Transverse colon (tissue), 4 donors: ENCODE measurements at regions not wholly inside any gene's neighbourhood (a gene's known extent, or its start where the extent isn't known, plus 50 kb on each side); places are given as distances from the start of the nearest gene placed in this dataset.

ENCODE experiments used
- DNase-seq: peaks from one replicate; pipeline ENCODE4 v3.0.0-alpha.2; 2019
- H3K27ac ChIP-seq, 4 donors: fragments of 200-600 bp; sonication (generic); 2 replicates each; pipeline ENCODE4 v1.5.1; 2016 to 2018; ENCODE audit warnings: inconsistent platforms in 4 of 4
- H3K27me3 ChIP-seq: fragments of 200-600 bp; sonication (generic); 2 replicates; pipeline ENCODE4 v1.5.1; 2017; ENCODE audit warnings: inconsistent platforms
- H3K36me3 ChIP-seq, 4 donors: fragments of 200-600 bp; sonication (generic); 2 replicates each; pipeline ENCODE4 v1.5.1; 2017 to 2019; ENCODE audit warnings: inconsistent platforms in 4 of 4
- H3K4me1 ChIP-seq, 4 donors: fragments of 200-600 bp; sonication (generic); 2 replicates each; pipeline ENCODE4 v1.5.1; 2017 to 2020; ENCODE audit warnings: inconsistent platforms in 4 of 4
- H3K4me3 ChIP-seq, 4 donors: fragments of 200-600 bp; sonication (generic); 1 replicate in 1 of 4; 2 replicates in 3 of 4; pipeline versions ENCODE4 v1.5.1 to v1.6.1; 2017 to 2019; ENCODE audit warnings: inconsistent platforms in 4 of 4
- H3K9me3 ChIP-seq, 2 donors: fragments of 200-600 bp; sonication (generic); 2 replicates each; pipeline ENCODE4 v1.5.1; 2017 to 2019; ENCODE audit warnings: inconsistent platforms in 2 of 2
- EP300 ChIP-seq: sonication (generic); formaldehyde crosslinking; IDR thresholded peaks from one replicate; pipeline ENCODE4 v1.6.1; 2017; ENCODE audit warnings: antibody characterized with exemption, low read depth
- POLR2A ChIP-seq: fragments of 450-650 bp; IDR thresholded peaks from one replicate; pipeline ENCODE4 v1.6.1; 2016; ENCODE audit warnings: antibody characterized with exemption, mild to moderate bottlenecking, moderate library complexity
- POLR2AphosphoS5 ChIP-seq, 3 donors: sonication (generic); formaldehyde crosslinking; IDR thresholded peaks; one replicate each; pipeline ENCODE4 v1.6.1; 2016; ENCODE audit warnings: antibody characterized with exemption in 3 of 3
- WGBS, 2 donors: methylation state at CpG; one replicate each; pipeline ENCODE4 v1.1.5; 2018; ENCODE audit warnings: low coverage in 1 of 2; 5-methylcytosine and 5-hydroxymethylcytosine counted together
- in situ Hi-C, 4 donors: fragments of 200-750 bp; cut with MboI; loops; one replicate each; pipeline versions ENCODE4 v1.15.0 to v1.15.1; 2017; ENCODE audit warnings: low sequenced_read_pairs in 3 of 4, low pct_ligation_motif_present in 1 of 4, low pct_unique_long_range_greater_than_20kb in 1 of 4
- intact Hi-C: fragments of 100-400 bp; cut with DNase I; formaldehyde crosslinking; loops from one replicate; pipeline ENCODE4 v1.15.1; 2023; ENCODE audit warnings: low total_unique reads
- TF ChIP-seq, protein P1 (sequence below), 5 experiments: fragments of 200-600 bp in 3 of 5; fragments of 450-650 bp in 2 of 5; sonication (generic) in 3 of 5; IDR thresholded peaks; 1 replicate in 2 of 5; 2 replicates in 3 of 5; pipeline ENCODE4 v1.5.1; 2016 to 2017; ENCODE audit warnings: antibody characterized with exemption in 5 of 5, inconsistent platforms in 3 of 5, mild to moderate bottlenecking in 2 of 5, moderate library complexity in 1 of 5

DNA sequence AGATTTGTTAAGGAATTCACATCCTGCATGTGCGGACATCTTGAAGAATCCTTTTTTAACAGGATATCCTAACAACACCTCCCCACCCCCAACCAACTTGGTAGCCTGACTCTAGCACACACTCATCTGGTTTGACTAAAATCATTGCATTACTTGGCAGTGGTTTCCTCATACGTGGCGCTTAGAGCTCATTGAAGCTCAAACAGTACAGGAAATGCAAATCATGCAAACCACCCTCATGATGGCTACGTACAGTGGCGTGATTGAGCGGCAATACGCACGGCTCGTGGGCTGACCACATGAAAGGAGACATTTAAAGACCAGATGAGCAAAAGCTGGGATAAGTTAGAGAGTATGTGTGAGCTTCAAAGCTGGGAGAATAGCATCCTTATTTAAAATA lies 336.2 kb downstream of the ZEB2 start:
- WGBS, 2 donors: 61 to 74% methylated on average over 5 to 9 of the region's 9 CpGs
- H3K27me3 ChIP-seq: no peaks in the 10 kb centered on the region
- H3K4me1 ChIP-seq: no peaks in the 10 kb centered on the region
- H3K27ac ChIP-seq: no peak overlapping the region
- no peak overlapping the region for H3K4me3 ChIP-seq
- in situ Hi-C loops: no loop called here
- intact Hi-C loops: no loop called here
- H3K9me3 ChIP-seq: no peaks in the 10 kb centered on the region
- TF ChIP-seq POLR2A (no peak), EP300 (no peak), POLR2AphosphoS5 (IDR thresholded peaks at IDR 0.05) (no peak)
- TF ChIP-seq, protein P1, sequence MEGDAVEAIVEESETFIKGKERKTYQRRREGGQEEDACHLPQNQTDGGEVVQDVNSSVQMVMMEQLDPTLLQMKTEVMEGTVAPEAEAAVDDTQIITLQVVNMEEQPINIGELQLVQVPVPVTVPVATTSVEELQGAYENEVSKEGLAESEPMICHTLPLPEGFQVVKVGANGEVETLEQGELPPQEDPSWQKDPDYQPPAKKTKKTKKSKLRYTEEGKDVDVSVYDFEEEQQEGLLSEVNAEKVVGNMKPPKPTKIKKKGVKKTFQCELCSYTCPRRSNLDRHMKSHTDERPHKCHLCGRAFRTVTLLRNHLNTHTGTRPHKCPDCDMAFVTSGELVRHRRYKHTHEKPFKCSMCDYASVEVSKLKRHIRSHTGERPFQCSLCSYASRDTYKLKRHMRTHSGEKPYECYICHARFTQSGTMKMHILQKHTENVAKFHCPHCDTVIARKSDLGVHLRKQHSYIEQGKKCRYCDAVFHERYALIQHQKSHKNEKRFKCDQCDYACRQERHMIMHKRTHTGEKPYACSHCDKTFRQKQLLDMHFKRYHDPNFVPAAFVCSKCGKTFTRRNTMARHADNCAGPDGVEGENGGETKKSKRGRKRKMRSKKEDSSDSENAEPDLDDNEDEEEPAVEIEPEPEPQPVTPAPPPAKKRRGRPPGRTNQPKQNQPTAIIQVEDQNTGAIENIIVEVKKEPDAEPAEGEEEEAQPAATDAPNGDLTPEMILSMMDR (IDR thresholded peaks at IDR 0.05): no peak
- peak; percentile 19 for DNase-seq
- H3K36me3 ChIP-seq: no peaks in the 10 kb centered on the region

DNA sequence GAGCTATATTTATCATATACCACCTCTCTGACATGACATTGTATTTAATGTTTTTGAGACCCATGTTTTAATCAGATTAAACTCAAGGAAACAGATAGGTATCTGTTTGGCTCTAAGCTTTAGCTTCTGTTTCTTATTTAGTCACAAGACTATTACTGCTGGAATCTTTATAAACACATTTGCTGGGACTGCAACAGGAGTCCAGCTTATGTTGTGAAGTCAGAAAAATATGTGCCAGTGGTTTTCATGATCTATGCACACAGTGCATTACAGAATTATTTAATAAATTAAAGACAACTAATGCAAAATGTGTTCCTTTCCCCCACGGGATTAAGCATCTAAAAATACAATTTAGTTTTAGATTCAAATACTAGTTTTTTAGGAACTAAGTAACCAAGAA lies 338.9 kb downstream of the ZEB2 start:
- no peak for DNase-seq
- Histone ChIP-seq H3K4me3 (no peak overlapping the region), H3K36me3 (no peaks in the 10 kb centered on the region), H3K9me3 (no peaks in the 10 kb centered on the region), H3K4me1 (no peaks in the 10 kb centered on the region), H3K27me3 (no peaks in the 10 kb centered on the region), H3K27ac (no peak overlapping the region)
- TF ChIP-seq, protein P1 (IDR thresholded peaks at IDR 0.05): no peak
- TF ChIP-seq POLR2AphosphoS5 (IDR thresholded peaks at IDR 0.05) (no peak), EP300 (no peak), POLR2A (no peak)
- in situ Hi-C loops: no loop called here
- intact Hi-C loops: no loop called here
- WGBS, 2 donors: 81 to 93% methylated on average over 1 of the region's 1 CpG

DNA sequence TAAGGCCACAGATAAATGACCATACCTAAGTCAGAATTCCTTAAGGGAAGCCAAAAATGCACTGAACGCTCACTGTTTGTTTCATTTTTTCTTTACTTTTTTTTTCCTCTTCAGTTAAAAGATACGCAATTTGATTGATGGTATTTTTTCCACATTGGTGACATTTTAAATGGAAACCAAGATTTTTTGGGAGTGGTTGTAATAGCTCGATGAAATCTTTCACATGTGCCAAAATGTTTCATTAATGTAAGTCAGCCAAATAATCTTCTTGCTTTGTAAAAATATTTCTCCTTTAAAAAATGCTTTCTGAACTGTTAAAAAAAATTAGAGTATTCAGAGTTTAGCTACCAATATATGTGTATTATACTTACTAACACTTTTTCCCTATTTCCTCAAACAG lies 339.8 kb downstream of the ZEB2 start:
- H3K4me3 ChIP-seq: no peak overlapping the region
- WGBS, 2 donors: 78 to 80% methylated on average over 3 of the region's 3 CpGs
- no peak overlapping the region for H3K27ac ChIP-seq
- no peaks in the 10 kb centered on the region for H3K27me3 ChIP-seq
- no peaks in the 10 kb centered on the region for H3K9me3 ChIP-seq
- no peak for DNase-seq
- no peaks in the 10 kb centered on the region for H3K36me3 ChIP-seq
- in situ Hi-C loops: no loop called here
- no peaks in the 10 kb centered on the region for H3K4me1 ChIP-seq
- intact Hi-C loops: no loop called here
- TF ChIP-seq EP300 (no peak), POLR2AphosphoS5 (IDR thresholded peaks at IDR 0.05) (no peak), POLR2A (no peak)
- TF ChIP-seq, protein P1 (IDR thresholded peaks at IDR 0.05): no peak

DNA sequence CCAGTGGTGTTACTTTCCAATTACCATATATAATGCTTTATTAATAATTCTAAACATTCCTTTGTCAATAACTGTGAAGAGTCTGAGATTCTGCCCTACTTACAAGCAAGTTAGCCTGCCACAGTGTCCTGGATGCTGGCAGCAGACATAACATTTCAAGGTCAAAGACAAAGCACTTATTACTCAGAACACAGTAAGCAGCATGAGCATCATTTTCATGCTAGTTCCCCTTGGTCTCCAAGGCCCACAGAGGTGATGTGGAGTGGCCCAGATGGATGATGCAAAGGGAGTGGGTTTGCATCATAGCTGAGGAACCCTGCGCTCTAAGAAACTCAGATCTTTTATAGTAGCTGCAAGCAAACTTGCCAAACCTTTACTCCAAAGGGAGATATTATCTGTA lies 349.7 kb downstream of the ZEB2 start:
- in situ Hi-C loops: no loop called here
- TF ChIP-seq POLR2AphosphoS5 (IDR thresholded peaks at IDR 0.05): no peak
- TF ChIP-seq EP300: no peak
- TF ChIP-seq POLR2A: no peak
- TF ChIP-seq, protein P1 (IDR thresholded peaks at IDR 0.05): no peak

More for the DNA sequence above, 349.7 kb downstream of the ZEB2 start:
- no peaks in the 10 kb centered on the region for H3K9me3 ChIP-seq
- intact Hi-C loops: no loop called here
- DNase-seq: no peak
- H3K4me1 ChIP-seq: no peaks in the 10 kb centered on the region
- H3K27ac ChIP-seq: no peak overlapping the region
- H3K4me3 ChIP-seq: no peak overlapping the region
- 94 to 100% methylated on average over 1 of the region's 1 CpG for WGBS, 2 donors
- no peaks in the 10 kb centered on the region for H3K36me3 ChIP-seq
- H3K27me3 ChIP-seq: no peaks in the 10 kb centered on the region
